NCI-H82 treated with DMSO at 0.1 percent for 48 hours (cell line): ENCODE measurements at regions not wholly inside any gene's neighbourhood (a gene's known extent, or its start where the extent isn't known, plus 50 kb on each side); places are given as distances from the start of the nearest gene placed in this dataset.

Source experiments
- DNase-seq: peaks from one replicate; lab custom pipeline; 2025; ENCODE audit not compliant: unreplicated experiment; lab: John Stamatoyannopoulos, UW

DNA sequence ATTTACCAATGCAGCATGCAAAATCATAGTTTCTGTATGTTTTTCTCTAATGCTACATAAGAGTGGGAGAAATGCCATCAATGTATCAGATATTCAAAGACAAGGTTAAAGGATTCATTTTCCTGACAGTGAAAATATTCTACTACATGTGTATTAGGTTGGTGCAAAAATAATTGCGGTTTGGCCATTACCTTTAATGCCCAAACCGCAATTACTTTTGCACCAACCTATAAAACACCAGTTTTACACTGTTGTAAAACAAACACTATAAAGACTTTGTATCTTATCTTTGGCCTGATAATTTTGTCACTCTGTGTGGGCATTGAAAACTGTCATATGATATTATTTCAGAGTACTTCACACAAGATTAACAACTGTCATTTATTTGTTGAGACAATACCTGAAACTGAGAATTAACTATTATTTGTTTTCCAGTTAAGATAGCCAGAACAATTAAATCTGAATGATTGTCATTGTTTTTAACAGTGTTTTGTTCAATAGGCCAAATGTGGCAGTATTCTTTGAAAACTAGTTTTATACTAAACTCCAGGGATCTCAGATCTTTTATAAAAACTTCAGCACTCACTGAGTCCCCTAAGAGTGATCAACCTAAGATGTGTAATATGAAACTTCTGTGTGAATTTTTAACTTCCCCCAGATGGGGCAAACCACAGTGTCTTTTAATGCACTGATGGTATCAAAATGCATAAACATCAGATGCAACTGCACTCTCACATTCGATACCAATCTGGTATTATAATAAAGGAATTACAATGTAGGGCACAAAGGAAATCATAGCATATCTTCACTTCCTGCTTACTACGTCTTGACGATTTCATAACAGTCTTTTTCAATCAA, 53.8 kb upstream of the FBN2 start:
- DNase-seq, result no peak

GRCh38 chr5:128596071-128596470, 58.0 kb upstream of the FBN2 start:
- no peak for DNase-seq

DNA sequence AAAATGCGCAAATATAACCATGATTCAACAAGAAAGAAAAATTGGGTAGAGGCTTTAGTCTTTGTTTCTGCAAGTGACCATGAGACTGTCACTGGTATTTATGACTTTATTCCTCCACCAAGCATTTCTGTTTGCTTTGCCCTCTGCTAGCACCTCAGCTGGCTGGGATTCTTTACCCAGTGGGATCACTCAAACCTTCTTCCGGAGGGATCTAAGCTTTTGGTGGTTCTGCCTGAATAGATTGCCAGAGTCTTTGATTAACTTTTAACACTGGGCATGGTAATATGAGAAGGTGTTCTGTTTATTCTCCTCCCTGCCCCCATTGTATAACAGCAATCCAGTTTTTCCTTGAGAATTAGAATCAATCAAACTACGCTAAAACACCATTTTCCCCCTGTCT, 59.1 kb upstream of the FBN2 start:
- no peak for DNase-seq

DNA sequence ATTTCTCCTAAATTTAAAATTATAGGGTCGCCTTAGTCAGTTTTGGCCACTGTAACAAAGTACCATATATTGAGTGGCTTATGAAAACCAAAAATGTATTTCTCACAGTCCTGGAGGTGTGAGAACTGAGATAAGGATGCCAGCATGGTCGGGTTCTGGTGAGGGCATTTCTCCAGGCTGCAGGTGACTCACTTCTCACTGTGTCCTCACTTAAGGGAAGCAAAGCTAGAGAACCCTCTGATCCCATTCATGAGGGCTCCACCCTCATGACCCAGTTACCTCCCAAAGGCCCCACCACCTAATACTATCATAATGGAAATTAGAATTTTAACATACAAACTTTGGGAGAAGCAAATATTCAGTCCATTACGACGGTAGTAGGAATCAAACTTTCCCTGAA, 75.1 kb upstream of the FBN2 start:
- no peak for DNase-seq

DNA sequence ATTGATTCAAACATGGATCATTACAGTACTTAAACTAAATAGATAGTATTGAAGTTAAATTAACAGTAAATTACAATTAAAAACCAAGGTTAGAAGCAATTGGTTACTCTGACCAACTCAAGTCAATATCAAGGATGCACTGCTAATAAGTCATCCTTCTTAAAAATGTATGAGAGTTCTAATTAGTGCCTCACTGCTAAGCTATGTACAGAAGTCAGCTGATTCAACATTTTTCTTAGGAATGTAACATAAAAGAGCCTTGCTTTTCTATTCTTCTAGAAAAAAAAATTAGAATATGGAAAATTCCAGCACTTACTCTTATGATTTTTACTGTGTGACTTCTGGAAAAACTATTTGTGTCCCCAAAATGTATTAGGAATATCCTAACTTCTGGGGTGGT, 75.7 kb upstream of the FBN2 start:
- no peak for DNase-seq

GRCh38 chr5:128615578-128615977, 77.5 kb upstream of the FBN2 start:
- DNase-seq, result no peak

DNA sequence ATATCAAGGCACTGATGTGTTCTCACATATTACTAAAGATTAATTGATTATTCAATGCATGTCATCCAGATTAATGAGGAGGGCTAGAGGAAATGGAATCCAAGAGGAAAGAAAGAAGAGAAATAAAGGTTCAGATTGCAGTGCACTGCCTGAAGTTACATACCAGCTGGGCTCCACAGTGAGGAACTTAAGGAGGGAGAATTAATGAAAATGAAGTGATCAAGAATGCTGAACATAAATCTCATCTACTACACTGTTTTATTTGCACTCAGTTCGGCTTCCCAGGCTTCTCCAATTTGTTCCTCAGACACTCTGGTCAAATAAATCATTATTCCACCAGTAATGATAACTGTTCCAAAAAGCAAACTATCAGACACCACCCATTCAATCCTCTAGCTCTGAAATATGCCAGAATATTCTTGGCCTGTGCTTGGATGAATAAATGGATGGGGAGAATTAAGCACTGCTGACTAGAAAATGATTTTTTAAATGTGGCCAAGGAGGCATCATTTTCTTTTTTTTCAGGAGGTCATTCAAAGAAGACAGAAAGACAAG, 88.6 kb upstream of the FBN2 start:
- no peak for DNase-seq

GRCh38 chr5:128627939-128628338, 89.9 kb upstream of the FBN2 start:
- DNase-seq, result no peak

- DNase-seq, result no peak
Observed at GRCh38 chr5:128629157-128629556, 91.1 kb upstream of the FBN2 start.

- no peak for DNase-seq
Observed at GRCh38 chr5:128630121-128630520, 92.1 kb upstream of the FBN2 start.

DNA sequence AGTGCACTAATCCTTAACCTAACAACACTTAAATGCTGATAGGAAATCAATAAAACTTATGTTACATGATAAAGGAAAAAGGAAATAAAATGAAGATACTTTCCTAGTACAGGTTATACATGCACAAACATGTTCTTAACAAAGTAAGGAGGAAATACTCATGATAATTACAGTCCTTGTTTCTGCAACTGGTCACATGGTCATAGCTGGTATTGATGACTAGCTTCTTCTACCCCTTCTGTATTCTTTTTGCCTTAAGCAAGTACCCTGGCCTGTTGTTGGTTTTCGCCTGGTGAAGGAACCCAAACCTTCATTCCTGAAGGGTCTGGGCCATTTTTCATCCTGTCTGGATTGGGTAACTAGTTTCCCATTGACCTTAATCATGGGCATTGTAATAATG, 93.7 kb upstream of the FBN2 start:
- no peak for DNase-seq

GRCh38 chr5:128632264-128632663, 94.2 kb upstream of the FBN2 start:
- no peak for DNase-seq

GRCh38 chr5:128633901-128634300, 95.9 kb upstream of the FBN2 start:
- DNase-seq, result no peak

GRCh38 chr5:128635379-128635778, 97.3 kb upstream of the FBN2 start:
- no peak for DNase-seq

- no peak for DNase-seq
Observed at GRCh38 chr5:128636361-128636760, 98.3 kb upstream of the FBN2 start.

DNA sequence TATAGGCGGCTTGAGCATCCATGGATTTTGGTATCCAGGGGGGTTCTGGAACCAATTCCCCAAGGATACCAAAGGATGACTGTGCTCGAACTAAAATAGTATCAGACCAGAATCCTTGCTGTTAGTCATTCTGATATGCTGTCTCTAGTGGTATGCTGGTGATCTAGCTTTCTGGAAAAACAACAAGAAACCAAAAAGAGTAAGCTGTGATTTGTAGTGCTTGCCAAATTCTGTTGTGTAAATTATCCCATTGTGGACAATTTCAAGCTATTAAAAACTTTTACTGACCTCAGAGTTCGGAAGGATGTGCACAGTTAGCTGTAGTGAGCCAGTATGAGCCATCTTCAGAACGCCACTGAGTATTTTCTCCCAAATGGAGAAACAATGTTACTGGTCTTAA, 99.0 kb upstream of the FBN2 start:
- DNase-seq, result no peak

DNA sequence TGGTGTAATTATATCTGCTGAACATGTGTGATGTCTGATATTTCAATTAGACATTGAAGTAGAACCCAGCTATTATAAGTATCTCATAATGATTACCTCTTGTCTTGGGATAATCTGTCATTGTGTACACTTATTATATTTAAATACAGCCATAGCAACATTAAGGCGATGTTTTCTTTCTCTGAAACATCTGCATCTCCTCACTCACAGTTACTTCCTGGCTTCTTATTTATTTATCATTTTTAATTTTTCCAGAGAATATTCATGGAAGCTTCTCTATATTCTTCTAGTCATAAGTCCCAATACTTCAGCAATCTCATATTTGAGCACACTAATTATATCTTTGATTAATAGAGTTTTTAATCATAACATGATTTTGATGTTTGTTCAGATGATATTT, 103.8 kb upstream of the FBN2 start:
- no peak for DNase-seq

- no peak for DNase-seq
Observed at GRCh38 chr5:128644863-128645262, 106.8 kb upstream of the FBN2 start.

DNA sequence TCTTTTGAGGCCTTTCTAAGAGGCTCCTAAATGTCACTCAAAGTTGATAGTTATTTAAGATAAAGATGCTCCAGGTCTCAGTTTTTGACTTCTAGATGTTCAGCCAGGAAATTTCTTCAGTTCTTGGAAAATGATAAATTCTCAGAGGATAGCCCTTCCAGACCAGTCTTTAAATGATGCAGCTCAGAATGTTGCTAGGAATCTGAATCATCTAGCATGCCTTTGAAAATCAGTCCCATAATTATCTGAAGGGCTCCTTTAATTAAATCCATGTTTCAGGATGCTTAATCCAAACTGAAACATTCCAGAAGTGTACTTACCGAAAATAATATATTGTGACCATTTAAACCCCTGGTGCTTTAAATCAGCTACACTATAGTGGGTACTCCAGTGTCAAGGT, 107.5 kb upstream of the FBN2 start:
- DNase-seq, result no peak

GRCh38 chr5:128646176-128646575, 108.1 kb upstream of the FBN2 start:
- no peak for DNase-seq

- DNase-seq, result no peak
Observed at GRCh38 chr5:128649192-128649591, 111.1 kb upstream of the FBN2 start.

GRCh38 chr5:128662997-128663396, 125.0 kb upstream of the FBN2 start:
- DNase-seq, result no peak
